GM12891 (cell line): ENCODE measurements at regions not wholly inside any gene's neighbourhood (a gene's known extent, or its start where the extent isn't known, plus 50 kb on each side); places are given as distances from the start of the nearest gene placed in this dataset.

ENCODE experiments used
- DNase-seq: peaks from one replicate; pipeline ENCODE4 v3.0.0; 2011; ENCODE audit warnings: low spot score; ENCODE audit not compliant: insufficient read length
- FAIRE-seq: peaks from 2 replicates; lab custom pipeline; 2011; peaks lifted over from hg19 to GRCh38; lab: Jason Lieb, UNC
- PAX5 ChIP-seq: IDR thresholded peaks from 2 replicates; pipeline ENCODE4 v1.6.1; 2011; ENCODE audit warnings: low read length, moderate library complexity, mild to moderate bottlenecking; ENCODE audit not compliant: insufficient read depth, severe bottlenecking
- POLR2A ChIP-seq: IDR thresholded peaks from 2 replicates; pipeline ENCODE4 v1.6.1; 2011; ENCODE audit warnings: low read depth, low read length, control low read depth
- POLR2AphosphoS5 ChIP-seq: IDR thresholded peaks from 2 replicates; pipeline ENCODE4 v1.6.1; 2011; ENCODE audit warnings: low read depth, low read length, control low read depth
- POU2F2 ChIP-seq: IDR thresholded peaks from 2 replicates; pipeline ENCODE4 v1.6.1; 2011; ENCODE audit warnings: low read depth, mild to moderate bottlenecking, control low read depth, low read length, moderate library complexity
- SPI1 ChIP-seq: IDR thresholded peaks from 2 replicates; pipeline ENCODE4 v1.6.1; 2011; ENCODE audit warnings: low read depth, low read length, control low read depth
- TAF1 ChIP-seq: IDR thresholded peaks from 2 replicates; pipeline ENCODE4 v1.6.1; 2011; ENCODE audit warnings: low read depth, low read length, control low read depth

DNA sequence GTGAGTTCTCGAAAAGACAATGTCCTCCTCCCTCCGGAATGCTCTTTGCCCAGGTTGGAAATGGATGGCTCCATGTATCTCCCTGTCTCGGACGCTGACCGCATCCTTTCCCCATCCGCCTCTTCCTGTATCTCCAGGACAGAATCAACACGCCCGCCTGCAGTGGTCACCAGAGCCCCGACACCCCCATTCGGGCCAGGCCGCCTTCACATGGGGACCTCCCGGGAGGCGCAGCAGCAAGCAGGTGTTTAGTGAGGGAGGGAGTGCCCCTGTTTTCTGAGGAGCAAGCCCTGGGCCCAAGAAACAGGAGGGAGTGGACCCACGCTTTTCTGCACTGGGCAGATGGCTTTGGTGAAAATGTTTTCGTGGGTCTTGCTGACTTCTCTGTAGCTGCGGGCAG, 83.5 kb upstream of the TTC34 start:
- no peak for DNase-seq
- TF ChIP-seq TAF1 (no peak), POLR2A (no peak), SPI1 (no peak), POLR2AphosphoS5 (no peak), PAX5 (no peak), POU2F2 (no peak)
- no peak for FAIRE-seq

DNA sequence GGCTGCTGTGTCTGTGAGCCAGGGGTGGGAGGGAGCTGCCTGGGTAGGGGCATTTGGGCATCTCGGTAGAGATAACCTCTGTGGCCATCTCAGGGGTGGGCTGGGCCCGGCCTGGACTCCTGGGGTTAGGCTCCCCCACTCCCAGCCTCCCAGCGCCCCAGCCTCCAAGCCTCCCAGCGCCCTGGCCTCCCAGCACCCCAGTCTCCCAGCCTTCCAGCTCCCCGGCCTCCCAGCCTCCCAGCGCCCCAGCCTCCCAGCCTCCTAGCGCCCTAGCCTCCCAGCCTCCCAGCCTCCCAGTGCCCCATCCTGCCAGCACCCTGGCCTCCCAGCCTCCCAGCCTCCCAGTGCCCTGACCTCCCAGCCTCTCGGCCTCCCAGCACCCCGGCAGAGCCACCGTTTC, 85.1 kb upstream of the TTC34 start:
- no peak for FAIRE-seq
- TF ChIP-seq TAF1 (no peak), POLR2AphosphoS5 (no peak), PAX5 (no peak), POU2F2 (no peak), SPI1 (no peak), POLR2A (no peak)
- no peak for DNase-seq

DNA sequence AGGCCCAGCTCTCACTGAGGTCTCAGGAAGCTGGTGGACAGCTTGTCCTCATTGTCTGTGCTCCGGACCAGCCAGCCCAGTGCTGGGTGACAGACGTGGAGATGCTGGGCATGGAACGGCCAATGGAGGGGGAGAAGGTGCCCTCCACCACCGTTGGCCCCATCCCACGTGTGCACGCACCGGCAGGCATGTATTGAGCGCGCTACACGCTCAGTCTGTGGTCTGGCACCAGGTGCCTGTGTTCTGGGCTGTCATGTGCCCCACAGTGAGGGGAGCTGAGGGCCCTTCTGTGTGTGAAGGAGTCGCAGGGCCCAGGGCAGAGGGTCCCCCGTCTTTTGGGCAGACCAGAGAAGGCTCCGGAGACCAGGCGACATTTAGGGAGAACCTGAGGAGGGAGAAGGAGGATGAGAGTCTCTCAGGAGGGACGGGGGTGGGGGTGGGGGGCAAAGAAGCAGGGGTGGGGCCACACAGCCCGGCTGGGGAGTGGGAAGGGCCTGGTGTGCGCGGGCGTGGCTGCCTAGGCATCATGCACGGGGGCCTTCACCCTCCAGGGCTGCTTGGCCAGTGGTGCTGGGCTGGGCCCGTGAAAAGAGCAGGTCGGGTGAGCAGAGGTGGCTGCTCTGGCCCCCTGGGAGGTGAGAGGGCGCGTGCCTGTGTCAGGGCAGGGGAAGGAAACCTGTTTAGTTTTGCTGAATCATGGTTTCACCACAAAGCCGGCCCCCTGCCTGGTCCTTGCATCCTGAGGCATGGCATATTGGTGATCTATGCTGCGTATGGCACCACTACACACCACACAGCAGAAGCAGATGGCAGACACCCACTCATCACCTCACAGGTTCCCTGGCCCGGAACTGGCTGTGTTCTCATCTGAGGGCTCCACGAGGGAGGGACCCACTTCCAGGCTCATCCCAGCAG, 86.7 kb upstream of the TTC34 start:
- FAIRE-seq (no peak), DNase-seq (no peak)
- no peak for TF ChIP-seq POLR2AphosphoS5
- no peak for TF ChIP-seq POLR2A
- TF ChIP-seq SPI1 = no peak
- TF ChIP-seq POU2F2 = no peak
- no peak for TF ChIP-seq TAF1

DNA sequence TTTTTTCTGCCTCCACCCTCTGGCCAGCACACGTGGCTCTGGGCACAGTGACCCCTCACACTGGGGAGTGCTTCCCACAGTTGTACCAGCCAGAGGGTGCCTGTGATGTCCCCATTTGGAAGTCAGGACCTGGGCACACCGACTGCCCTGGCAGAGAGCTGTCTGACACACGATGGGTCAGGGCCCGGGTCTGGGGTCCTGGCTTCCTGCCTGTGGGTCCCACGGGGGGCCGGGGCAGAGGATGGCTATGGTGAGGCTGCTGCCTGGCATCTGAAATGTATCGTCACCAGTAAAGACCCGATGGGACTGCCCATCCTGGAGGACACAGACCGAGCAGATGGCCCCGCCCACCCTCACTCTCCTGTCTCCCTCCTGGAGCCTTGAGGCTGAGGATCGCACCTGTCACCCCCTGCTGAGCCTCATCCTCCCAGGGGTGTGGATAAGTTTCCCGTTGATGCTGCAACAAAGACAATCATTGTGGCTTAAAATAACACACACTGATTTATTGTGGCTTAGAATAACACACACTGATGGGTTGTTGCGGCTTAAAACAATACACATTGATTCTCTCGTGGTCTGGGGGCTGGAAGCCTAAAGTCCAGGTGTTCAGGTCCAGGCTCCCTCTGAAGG, 88.8 kb upstream of the TTC34 start:
- FAIRE-seq = no peak
- no peak for DNase-seq
- no peak for TF ChIP-seq POLR2A
- no peak for TF ChIP-seq TAF1
- no peak for TF ChIP-seq POLR2AphosphoS5
- no peak for TF ChIP-seq SPI1
- TF ChIP-seq PAX5 = no peak
- TF ChIP-seq POU2F2 = no peak

DNA sequence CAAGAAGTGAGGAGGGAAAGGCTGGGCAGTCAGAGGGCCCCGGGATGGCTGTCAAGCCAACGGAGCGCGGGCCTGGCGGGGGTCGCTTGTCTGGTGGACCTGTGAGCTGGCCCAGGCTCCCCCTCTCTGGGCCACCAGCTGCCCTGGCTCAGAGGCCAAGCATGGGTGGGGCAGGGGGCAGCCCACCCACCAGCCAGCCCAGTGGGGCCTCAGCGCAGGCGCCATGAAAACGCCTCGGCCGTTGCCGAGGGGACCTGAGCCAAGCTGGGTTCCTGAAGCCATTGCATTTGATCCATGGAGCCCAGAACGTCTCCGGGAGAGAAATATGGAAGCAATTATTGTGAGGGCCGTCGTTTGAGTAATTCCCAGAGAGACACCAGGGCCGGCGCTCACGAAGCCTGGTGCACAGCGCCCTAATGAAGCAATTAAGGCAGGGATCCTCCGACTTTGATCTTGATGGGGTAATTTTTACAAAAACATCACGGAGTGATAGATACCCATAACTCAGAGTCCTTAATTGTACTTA, 90.5 kb upstream of the TTC34 start:
- FAIRE-seq (no peak), DNase-seq (no peak)
- TF ChIP-seq PAX5 (no peak), POU2F2 (no peak), SPI1 (no peak), POLR2A (no peak), POLR2AphosphoS5 (no peak), TAF1 (no peak)

DNA sequence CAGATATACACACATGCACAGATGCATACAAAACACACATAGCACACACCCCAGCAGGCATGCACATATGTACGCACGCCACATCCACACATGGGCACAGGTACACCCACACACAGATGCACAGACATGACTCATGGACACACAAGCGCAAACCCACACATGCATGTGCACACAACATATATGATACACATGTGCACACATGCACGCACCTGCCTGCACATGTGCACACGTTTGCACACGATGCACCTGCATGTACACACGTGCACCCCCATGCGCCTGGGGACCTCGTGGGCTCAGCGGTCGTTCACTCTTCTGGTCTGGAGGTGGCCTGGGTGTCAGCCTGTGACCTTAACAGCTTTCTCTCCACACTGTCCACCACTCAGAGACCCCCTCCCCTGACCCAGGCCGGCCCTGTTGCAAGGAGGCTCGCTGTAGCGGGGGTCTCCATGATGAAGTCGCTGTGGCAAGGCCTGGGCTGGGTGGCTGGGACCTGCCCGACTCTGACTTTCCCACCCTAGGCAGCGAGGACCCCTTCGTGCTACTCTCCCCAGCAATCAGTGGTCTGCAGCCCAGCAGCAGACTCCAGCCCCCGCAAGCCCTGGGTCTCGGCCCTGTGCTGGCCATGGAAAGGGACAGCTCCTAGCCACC, 92.1 kb upstream of the TTC34 start:
- no peak for FAIRE-seq
- TF ChIP-seq POU2F2 = no peak
- no peak for TF ChIP-seq SPI1
- no peak for DNase-seq

DNA sequence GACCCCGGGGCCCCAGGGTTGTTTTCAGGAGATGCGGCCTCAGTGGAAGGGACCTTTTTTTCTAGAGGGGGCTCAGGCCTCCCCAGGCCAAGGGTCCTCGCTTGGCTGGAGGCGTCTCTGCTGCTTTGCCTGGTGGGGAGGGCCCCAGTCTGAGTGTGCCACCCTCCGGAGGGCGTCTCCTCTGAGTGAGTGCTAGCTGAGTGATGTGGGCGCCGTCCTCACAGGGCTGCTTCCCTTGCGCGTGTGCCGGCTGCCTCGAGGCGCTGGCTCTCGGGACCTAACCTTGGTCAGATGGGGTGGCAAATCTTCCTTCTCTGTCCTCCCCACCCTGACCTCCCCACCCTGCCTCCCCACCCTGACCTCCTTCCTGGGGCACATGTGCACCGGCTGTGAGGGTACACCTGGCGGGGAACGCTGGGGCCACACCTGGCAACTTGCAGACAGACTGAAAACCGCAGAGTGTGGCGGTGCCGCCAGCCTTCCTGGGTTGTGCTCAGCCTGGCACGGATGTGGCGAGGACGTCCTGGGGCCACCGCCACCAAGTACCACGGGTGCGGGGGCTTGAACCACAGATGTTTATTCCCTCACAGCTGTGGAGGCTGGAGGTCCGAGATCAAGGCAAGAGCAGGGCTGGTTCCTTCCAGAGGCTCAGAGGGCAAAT, 93.0 kb upstream of the TTC34 start:
- FAIRE-seq (no peak), DNase-seq (no peak)
- TF ChIP-seq POU2F2 = no peak
- no peak for TF ChIP-seq POLR2AphosphoS5
- TF ChIP-seq SPI1 = no peak
- no peak for TF ChIP-seq TAF1
- TF ChIP-seq PAX5 = no peak
- TF ChIP-seq POLR2A = no peak

DNA sequence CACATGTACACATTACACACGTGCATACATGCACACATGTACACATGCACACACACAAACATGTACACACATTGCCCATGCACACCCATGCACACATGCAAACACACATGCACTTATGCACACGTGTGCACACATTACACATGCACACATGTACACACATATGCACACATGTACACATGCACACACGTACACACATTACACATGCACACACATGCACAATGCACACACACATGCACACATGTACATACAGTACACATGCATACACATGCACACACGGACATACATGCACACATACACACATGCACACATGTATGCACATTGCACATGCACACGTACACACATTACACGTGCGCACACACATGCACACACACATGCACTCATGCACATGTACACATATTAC, 95.3 kb upstream of the TTC34 start:
- DNase-seq = no peak
- no peak for FAIRE-seq
- TF ChIP-seq POLR2AphosphoS5 = no peak
- no peak for TF ChIP-seq TAF1

DNA sequence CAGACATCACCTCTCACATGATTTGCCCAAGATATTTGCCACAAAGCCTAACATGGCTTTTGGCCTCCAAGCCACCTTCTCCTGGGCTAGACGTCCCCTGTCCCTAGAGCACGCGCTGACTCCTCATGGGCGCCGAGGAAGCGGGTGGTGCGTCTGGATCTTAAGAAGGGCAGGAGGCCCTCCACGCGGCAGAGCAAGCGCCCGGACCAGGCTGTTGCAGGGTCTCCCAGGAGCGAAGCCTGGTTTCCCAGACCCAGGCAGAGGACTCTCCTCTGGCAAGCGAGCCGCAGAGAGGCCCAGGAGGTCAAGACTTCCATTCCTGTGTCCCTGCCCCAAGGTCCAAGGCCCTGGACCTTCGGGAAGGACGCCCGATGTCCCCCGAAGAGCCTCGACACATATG, 101.7 kb upstream of the TTC34 start:
- no peak for FAIRE-seq
- TF ChIP-seq TAF1 (no peak), PAX5 (no peak), POLR2A (no peak), POLR2AphosphoS5 (no peak), SPI1 (no peak), POU2F2 (no peak)

More for the DNA sequence above, 101.7 kb upstream of the TTC34 start:
- DNase-seq = no peak
